ENCODE measurements at regions not wholly inside any gene's neighbourhood (a gene's known extent, or its start where the extent isn't known, plus 50 kb on each side); places are given as distances from the start of the nearest gene placed in this dataset.

DNA sequence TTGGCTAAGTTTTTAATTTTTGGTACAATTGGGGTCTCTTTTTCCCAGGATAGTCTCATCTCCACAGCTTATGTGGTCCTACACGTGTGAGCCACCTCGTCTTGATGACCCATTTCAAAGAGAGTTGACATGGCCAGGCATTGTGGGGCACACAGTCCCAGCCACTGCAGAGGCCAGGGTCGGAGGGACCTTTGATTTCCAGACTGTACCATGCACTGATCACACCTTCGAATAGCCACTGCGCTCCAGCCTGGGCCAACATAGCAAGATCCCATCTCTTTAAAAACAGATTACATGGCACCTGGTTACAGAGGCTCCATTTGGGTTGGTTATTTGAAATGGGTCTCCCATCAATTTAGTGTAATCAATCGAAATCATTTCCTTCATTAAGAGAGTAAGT, 71.6 kb downstream of the DPRX start:
- ATAC-seq (no peak), DNase-seq (ENCODE audit: extremely low read depth in 1 of 4, low spot score in 3 of 4) (no peak), FAIRE-seq (no peak)
- Histone ChIP-seq H3K4me1 (replicated peaks in 1 of 2; ENCODE audit: control insufficient read depth in 2 of 2, insufficient read depth in 2 of 2, low read length in 2 of 2) (no peaks in the 10 kb centered on the region), H3K9me3 (replicated peaks; ENCODE audit: control insufficient read depth, insufficient read depth, low read depth, low read length) (no peaks in the 10 kb centered on the region), H3K79me2 (ENCODE audit: control insufficient read depth, insufficient read depth, low read length) (no peaks in the 10 kb centered on the region), H3K4me2 (ENCODE audit: insufficient read depth, low read length) (no peak overlapping the region), H3K9me1 (ENCODE audit: control insufficient read depth, insufficient read depth, low read length) (no peaks in the 10 kb centered on the region), H4K20me1 (replicated peaks; ENCODE audit: control insufficient read depth, insufficient read depth, low read length) (no peaks in the 10 kb centered on the region), H3K27me3 (ENCODE audit: control insufficient read depth in 2 of 2, insufficient read depth in 2 of 2, low read length in 2 of 2) (peaks cover 0 to 36% of the 10 kb centered on the region in 2 experiments; a peak in 3 of 5 replicates), H3K9ac (ENCODE audit: insufficient read depth in 1 of 2, low read depth in 2 of 2, low read length in 2 of 2) (no peak overlapping the region), H3K27ac (ENCODE audit: extremely low read depth, low read depth, low read length) (no peak overlapping the region), H3K4me3 (no peak overlapping the region), H3K36me3 (ENCODE audit: control insufficient read depth, insufficient read depth, low read length) (no peaks in the 10 kb centered on the region), H2AFZ (ENCODE audit: low read depth, low read length) (no peak overlapping the region)
- ChIA-PET POLR2A (interaction anchor here (0.6 kb wide), 1 partner anchor 398 kb away, joined by 3 read pairs; no protein-coding TSS in a partner anchor), CTCF (ENCODE audit: low intra/inter-chr PET ratio) (no interaction called here)
- in situ Hi-C loops (cut with MboI) (no loop called here), intact Hi-C loops (cut with micrococcal nuclease) (no loop called here)
- TF ChIP-seq MAFF (IDR thresholded peaks at IDR 0.05; ENCODE audit: low read length) (no peak), BDP1 (IDR thresholded peaks at IDR 0.05; ENCODE audit: insufficient read depth, insufficient read length) (no peak)
- 0% methylated on average over 6 of the region's 6 CpGs for WGBS (ENCODE audit: insufficient coverage, low coverage, missing lambda C conversion rate)
- BruUV-seq (replicated peaks), result no TSS peak

DNA sequence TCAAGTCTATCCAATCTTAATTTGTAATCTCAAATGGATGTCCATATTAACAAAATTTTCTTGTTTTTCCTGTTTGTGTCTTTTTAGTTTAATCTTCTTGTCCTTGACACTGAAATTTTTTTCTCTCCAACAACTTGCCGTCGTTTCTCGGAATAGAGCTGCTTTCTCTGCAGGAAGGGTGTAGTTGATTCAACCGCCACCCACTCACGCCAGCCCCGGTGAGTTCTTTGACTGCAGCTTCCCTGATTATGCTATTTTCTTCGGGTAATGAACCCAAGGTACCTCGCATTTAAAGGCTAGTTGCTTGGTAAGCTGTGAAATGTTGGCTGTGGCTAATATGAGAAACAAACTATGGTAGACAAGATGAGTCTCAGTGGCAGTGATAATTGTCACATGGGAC, 72.2 kb downstream of the DPRX start:
- ChIA-PET POLR2A (interaction anchor here (0.6 kb wide), 1 partner anchor 325 kb away, joined by 3 read pairs; no protein-coding TSS in a partner anchor), CTCF (ENCODE audit: low intra/inter-chr PET ratio) (no interaction called here)
- Histone ChIP-seq H3K4me3 (no peak overlapping the region), H3K9me1 (ENCODE audit: control insufficient read depth, insufficient read depth, low read length) (no peaks in the 10 kb centered on the region), H3K9ac (ENCODE audit: insufficient read depth in 1 of 2, low read depth in 2 of 2, low read length in 2 of 2) (no peak overlapping the region), H3K4me2 (ENCODE audit: insufficient read depth, low read length) (no peak overlapping the region), H3K9me3 (replicated peaks; ENCODE audit: control insufficient read depth, insufficient read depth, low read depth, low read length) (no peaks in the 10 kb centered on the region), H3K36me3 (ENCODE audit: control insufficient read depth, insufficient read depth, low read length) (no peaks in the 10 kb centered on the region), H2AFZ (ENCODE audit: low read depth, low read length) (no peak overlapping the region), H4K20me1 (replicated peaks; ENCODE audit: control insufficient read depth, insufficient read depth, low read length) (no peaks in the 10 kb centered on the region), H3K4me1 (replicated peaks in 1 of 2; ENCODE audit: control insufficient read depth in 2 of 2, insufficient read depth in 2 of 2, low read length in 2 of 2) (no peaks in the 10 kb centered on the region), H3K27ac (ENCODE audit: extremely low read depth, low read depth, low read length) (no peak overlapping the region), H3K79me2 (ENCODE audit: control insufficient read depth, insufficient read depth, low read length) (no peaks in the 10 kb centered on the region), H3K27me3 (ENCODE audit: control insufficient read depth in 2 of 2, insufficient read depth in 2 of 2, low read length in 2 of 2) (peaks cover 0 to 37% of the 10 kb centered on the region in 2 experiments; a peak in 3 of 5 replicates)
- in situ Hi-C loops (cut with MboI), result no loop called here
- FAIRE-seq (no peak), DNase-seq (ENCODE audit: extremely low read depth in 1 of 4, low spot score in 3 of 4) (no peak), ATAC-seq (no peak)
- no TSS peak for BruUV-seq (replicated peaks)
- intact Hi-C loops (cut with micrococcal nuclease), result no loop called here
- 1% methylated on average over 8 of the region's 8 CpGs for WGBS (ENCODE audit: insufficient coverage, low coverage, missing lambda C conversion rate)
- TF ChIP-seq ZNF41 (CRISPR knock-in tag; conservative IDR thresholded peaks at IDR 0.05) (no peak), PHTF2 (CRISPR knock-in tag; IDR thresholded peaks at IDR 0.05) (no peak), SMAD1 (IDR thresholded peaks at IDR 0.05; ENCODE audit: low read depth, low read length, partially characterized antibody) (no peak), MBD2 (IDR thresholded peaks at IDR 0.05; ENCODE audit: borderline replicate concordance, low read depth) (no peak), SRSF3 (IDR thresholded peaks at IDR 0.05; ENCODE audit: insufficient read depth, low read length) (no peak), ZC3H4 (CRISPR knock-in tag; IDR thresholded peaks at IDR 0.05; ENCODE audit: borderline replicate concordance) (no peak), MYC (IDR thresholded peaks at IDR 0.05; ENCODE audit: low read depth, low read length) (no peak), MYC (CRISPR knock-in tag; IDR thresholded peaks at IDR 0.05; ENCODE audit: borderline replicate concordance, low read depth) (no peak), ETV1 (tag; conservative IDR thresholded peaks at IDR 0.05; ENCODE audit: low read depth) (no peak)
- TF ChIP-seq, protein P1, sequence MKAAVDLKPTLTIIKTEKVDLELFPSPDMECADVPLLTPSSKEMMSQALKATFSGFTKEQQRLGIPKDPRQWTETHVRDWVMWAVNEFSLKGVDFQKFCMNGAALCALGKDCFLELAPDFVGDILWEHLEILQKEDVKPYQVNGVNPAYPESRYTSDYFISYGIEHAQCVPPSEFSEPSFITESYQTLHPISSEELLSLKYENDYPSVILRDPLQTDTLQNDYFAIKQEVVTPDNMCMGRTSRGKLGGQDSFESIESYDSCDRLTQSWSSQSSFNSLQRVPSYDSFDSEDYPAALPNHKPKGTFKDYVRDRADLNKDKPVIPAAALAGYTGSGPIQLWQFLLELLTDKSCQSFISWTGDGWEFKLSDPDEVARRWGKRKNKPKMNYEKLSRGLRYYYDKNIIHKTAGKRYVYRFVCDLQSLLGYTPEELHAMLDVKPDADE (conservative IDR thresholded peaks at IDR 0.05; ENCODE audit: control insufficient read depth, low read depth, low read length), result no peak
- TF ChIP-seq, protein P2, sequence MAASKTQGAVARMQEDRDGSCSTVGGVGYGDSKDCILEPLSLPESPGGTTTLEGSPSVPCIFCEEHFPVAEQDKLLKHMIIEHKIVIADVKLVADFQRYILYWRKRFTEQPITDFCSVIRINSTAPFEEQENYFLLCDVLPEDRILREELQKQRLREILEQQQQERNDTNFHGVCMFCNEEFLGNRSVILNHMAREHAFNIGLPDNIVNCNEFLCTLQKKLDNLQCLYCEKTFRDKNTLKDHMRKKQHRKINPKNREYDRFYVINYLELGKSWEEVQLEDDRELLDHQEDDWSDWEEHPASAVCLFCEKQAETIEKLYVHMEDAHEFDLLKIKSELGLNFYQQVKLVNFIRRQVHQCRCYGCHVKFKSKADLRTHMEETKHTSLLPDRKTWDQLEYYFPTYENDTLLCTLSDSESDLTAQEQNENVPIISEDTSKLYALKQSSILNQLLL (CRISPR knock-in tag; IDR thresholded peaks at IDR 0.05; ENCODE audit: borderline replicate concordance), result no peak
- TF ChIP-seq, protein P3, sequence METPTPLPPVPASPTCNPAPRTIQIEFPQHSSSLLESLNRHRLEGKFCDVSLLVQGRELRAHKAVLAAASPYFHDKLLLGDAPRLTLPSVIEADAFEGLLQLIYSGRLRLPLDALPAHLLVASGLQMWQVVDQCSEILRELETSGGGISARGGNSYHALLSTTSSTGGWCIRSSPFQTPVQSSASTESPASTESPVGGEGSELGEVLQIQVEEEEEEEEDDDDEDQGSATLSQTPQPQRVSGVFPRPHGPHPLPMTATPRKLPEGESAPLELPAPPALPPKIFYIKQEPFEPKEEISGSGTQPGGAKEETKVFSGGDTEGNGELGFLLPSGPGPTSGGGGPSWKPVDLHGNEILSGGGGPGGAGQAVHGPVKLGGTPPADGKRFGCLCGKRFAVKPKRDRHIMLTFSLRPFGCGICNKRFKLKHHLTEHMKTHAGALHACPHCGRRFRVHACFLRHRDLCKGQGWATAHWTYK (CRISPR knock-in tag; IDR thresholded peaks at IDR 0.05), result no peak
